Epithelial cell of esophagus (primary cell): ENCODE measurements at regions not wholly inside any gene's neighbourhood (a gene's known extent, or its start where the extent isn't known, plus 50 kb on each side); places are given as distances from the start of the nearest gene placed in this dataset.
A peak's percentile ranks its signal among the peaks of the same experiment; 100 is the strongest.
"Not testable (repeated sequence)": the region's sequence is repeated elsewhere in the genome, so short reads cannot be mapped to it uniquely, and the experiment has no call there.

ENCODE experiments used
- DNase-seq: peaks from one replicate; pipeline ENCODE4 v3.0.0; 2010; ENCODE audit warnings: low read depth
- H3K4me3 ChIP-seq: 2 replicates; pipeline ENCODE4 v1.5.1; 2011; ENCODE audit warnings: mild to moderate bottlenecking, low read length, control low read depth
- TF ChIP-seq, protein P1 (sequence below): IDR thresholded peaks from 2 replicates; pipeline ENCODE4 v1.5.1; 2011; ENCODE audit warnings: low read depth, mild to moderate bottlenecking, low read length, control low read depth, inconsistent platforms; ENCODE audit not compliant: insufficient read depth; ENCODE audit errors: missing control alignments

GRCh38 chr5:147093138-147093537 is 141.7 kb upstream of the STK32A start:
- H3K4me3 ChIP-seq = no peak overlapping the region
- TF ChIP-seq, protein P1, sequence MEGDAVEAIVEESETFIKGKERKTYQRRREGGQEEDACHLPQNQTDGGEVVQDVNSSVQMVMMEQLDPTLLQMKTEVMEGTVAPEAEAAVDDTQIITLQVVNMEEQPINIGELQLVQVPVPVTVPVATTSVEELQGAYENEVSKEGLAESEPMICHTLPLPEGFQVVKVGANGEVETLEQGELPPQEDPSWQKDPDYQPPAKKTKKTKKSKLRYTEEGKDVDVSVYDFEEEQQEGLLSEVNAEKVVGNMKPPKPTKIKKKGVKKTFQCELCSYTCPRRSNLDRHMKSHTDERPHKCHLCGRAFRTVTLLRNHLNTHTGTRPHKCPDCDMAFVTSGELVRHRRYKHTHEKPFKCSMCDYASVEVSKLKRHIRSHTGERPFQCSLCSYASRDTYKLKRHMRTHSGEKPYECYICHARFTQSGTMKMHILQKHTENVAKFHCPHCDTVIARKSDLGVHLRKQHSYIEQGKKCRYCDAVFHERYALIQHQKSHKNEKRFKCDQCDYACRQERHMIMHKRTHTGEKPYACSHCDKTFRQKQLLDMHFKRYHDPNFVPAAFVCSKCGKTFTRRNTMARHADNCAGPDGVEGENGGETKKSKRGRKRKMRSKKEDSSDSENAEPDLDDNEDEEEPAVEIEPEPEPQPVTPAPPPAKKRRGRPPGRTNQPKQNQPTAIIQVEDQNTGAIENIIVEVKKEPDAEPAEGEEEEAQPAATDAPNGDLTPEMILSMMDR = no peak
- peak; percentile 75 for DNase-seq

DNA sequence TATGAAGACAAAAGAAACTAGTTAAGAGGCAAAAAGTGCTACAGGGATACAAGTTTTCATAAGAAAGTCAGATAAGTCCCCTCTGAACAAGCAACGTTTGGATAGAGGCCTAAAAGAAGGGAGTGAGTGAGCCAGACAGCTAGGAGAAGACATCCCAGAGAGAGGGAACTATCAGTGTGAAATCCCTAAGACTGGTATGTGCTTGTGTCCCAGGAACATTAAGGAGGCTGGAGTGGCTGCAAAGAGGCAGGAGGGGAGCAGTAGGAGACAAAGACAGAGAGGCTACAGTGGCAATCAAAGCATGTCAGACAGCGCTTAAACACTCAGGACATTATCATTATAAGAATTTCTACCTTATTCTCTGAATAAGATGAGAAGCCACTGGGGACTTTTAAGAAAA is 139.1 kb upstream of the STK32A start:
- TF ChIP-seq, protein P1 = no peak
- DNase-seq = no peak
- H3K4me3 ChIP-seq = no peak overlapping the region

GRCh38 chr5:147098233-147098790 is 136.5 kb upstream of the STK32A start:
- no peak overlapping the region for H3K4me3 ChIP-seq
- TF ChIP-seq, protein P1 = peak; percentile 50
- DNase-seq = peak; percentile 39

- TF ChIP-seq, protein P1 = no peak
- H3K4me3 ChIP-seq = no peak overlapping the region
- DNase-seq = peak; percentile 21
These were observed 133.0 kb upstream of the STK32A start for GRCh38 chr5:147101659-147102369.

DNA sequence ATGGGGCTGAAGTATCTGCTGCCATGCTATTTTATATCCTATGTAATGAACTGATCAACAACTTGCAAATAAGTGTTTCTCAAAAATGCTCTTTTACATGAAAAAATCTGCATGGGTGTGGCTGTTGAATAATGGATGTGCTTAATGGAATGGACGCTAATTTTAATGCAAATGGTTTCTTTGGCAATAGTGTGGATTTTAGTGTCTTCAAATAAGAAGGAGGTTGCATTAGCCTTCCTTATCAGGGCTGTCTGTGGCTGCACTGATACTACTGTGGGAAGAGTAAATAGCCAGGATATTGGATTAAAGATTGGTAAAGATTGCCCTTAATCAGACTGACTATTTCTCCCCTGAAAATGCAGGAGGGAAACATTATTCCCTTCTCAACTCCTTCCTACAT is 121.9 kb upstream of the STK32A start:
- H3K4me3 ChIP-seq = no peak overlapping the region
- no peak for DNase-seq
- TF ChIP-seq, protein P1 = no peak

DNA sequence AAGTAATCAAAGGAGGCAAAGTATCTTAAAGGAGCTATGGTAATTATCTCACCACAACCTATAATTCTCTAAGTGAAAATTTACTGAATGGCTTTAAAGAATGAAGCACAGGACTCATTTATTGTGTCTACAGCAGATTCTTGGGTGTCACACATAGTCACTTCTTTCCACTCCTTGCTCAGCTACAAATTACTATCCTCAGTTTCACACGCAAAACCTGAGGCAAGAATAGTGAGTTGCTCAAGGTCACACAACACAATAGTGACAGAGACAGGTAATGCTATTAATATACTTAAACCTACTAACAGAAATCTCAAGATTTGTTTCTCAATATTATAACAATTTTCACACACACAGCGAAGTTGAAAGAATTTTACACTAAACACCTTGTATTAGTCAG is 120.9 kb upstream of the STK32A start:
- no peak overlapping the region for H3K4me3 ChIP-seq
- TF ChIP-seq, protein P1 = no peak
- DNase-seq = no peak

- not testable (repeated sequence) for H3K4me3 ChIP-seq, DNase-seq
These were observed 95.1 kb upstream of the STK32A start for GRCh38 chr5:147139759-147140158.
